Mesodermal cell (in vitro differentiated cells): ENCODE measurements at regions not wholly inside any gene's neighbourhood (a gene's known extent, or its start where the extent isn't known, plus 50 kb on each side); places are given as distances from the start of the nearest gene placed in this dataset.

Source experiments
- H3K27ac ChIP-seq: 2 replicates; pipeline ENCODE4 v1.7.0; 2013; ENCODE audit warnings: mild to moderate bottlenecking, low read depth, low read length, moderate library complexity; ENCODE audit not compliant: severe bottlenecking
- H3K36me3 ChIP-seq: 2 replicates; pipeline ENCODE4 v1.7.1; 2013; ENCODE audit warnings: mild to moderate bottlenecking, low read length, moderate library complexity; ENCODE audit not compliant: control insufficient read depth, insufficient read depth
- H3K4me1 ChIP-seq: one replicate; pipeline ENCODE4 v1.7.1; 2013; ENCODE audit warnings: mild to moderate bottlenecking, low read length; ENCODE audit not compliant: insufficient read depth, control insufficient read depth, poor library complexity, severe bottlenecking
- H3K4me3 ChIP-seq: 2 replicates; pipeline ENCODE4 v1.7.0; 2013; ENCODE audit warnings: low read length, control low read depth, mild to moderate bottlenecking; ENCODE audit not compliant: insufficient read depth, poor library complexity, severe bottlenecking; ENCODE audit errors: extremely low read depth
- H3K9me3 ChIP-seq: 2 replicates; pipeline ENCODE4 v1.7.1; 2013; ENCODE audit warnings: mild to moderate bottlenecking, low read length, moderate library complexity; ENCODE audit not compliant: control insufficient read depth
- WGBS, 2 experiments: methylation state at CpG; one replicate each; pipeline ENCODE4 v1.1.5; 2013; ENCODE audit warnings: missing lambda C conversion rate in 2 of 2; ENCODE audit not compliant: insufficient coverage in 2 of 2; 5-methylcytosine and 5-hydroxymethylcytosine counted together

GRCh38 chr21:15241997-15242736 is 177.4 kb upstream of the NRIP1 start:
- Histone ChIP-seq H3K27ac (no peak overlapping the region), H3K4me1 (no peaks in the 10 kb centered on the region), H3K4me3 (no peak overlapping the region), H3K9me3 (no peaks in the 10 kb centered on the region), H3K36me3 (no peaks in the 10 kb centered on the region)
- 14 to 40% methylated on average over 1 to 2 of the region's 2 CpGs for WGBS, 2 experiments

GRCh38 chr21:15242906-15243305 is 178.1 kb upstream of the NRIP1 start:
- H3K9me3 ChIP-seq: no peaks in the 10 kb centered on the region
- H3K36me3 ChIP-seq: no peaks in the 10 kb centered on the region
- no peaks in the 10 kb centered on the region for H3K4me1 ChIP-seq
- no peak overlapping the region for H3K4me3 ChIP-seq
- no peak overlapping the region for H3K27ac ChIP-seq

GRCh38 chr21:15243406-15243805 is 178.6 kb upstream of the NRIP1 start:
- Histone ChIP-seq H3K9me3 (no peaks in the 10 kb centered on the region), H3K4me1 (no peaks in the 10 kb centered on the region), H3K36me3 (no peaks in the 10 kb centered on the region), H3K27ac (no peak overlapping the region), H3K4me3 (no peak overlapping the region)
- 85 to 93% methylated on average over 4 to 6 of the region's 6 CpGs for WGBS, 2 experiments

GRCh38 chr21:15247613-15248012 is 182.8 kb upstream of the NRIP1 start:
- Histone ChIP-seq H3K4me1 (no peaks in the 10 kb centered on the region), H3K27ac (no peak overlapping the region), H3K4me3 (no peak overlapping the region), H3K9me3 (no peaks in the 10 kb centered on the region), H3K36me3 (no peaks in the 10 kb centered on the region)
- 100% methylated on average over 1 of the region's 2 CpGs for WGBS, 2 experiments

GRCh38 chr21:15249285-15249993 is 184.6 kb upstream of the NRIP1 start:
- no peak overlapping the region for H3K27ac ChIP-seq
- H3K9me3 ChIP-seq: no peaks in the 10 kb centered on the region
- 88 to 89% methylated on average over 5 to 6 of the region's 6 CpGs for WGBS, 2 experiments
- H3K36me3 ChIP-seq: no peaks in the 10 kb centered on the region
- no peaks in the 10 kb centered on the region for H3K4me1 ChIP-seq
- no peak overlapping the region for H3K4me3 ChIP-seq

- 75% methylated on average over 1 of the region's 2 CpGs; no CpG with 5 or more reads in 1 of the 2 experiments for WGBS, 2 experiments
- H3K36me3 ChIP-seq: no peaks in the 10 kb centered on the region
- no peaks in the 10 kb centered on the region for H3K4me1 ChIP-seq
- no peaks in the 10 kb centered on the region for H3K9me3 ChIP-seq
- no peak overlapping the region for H3K4me3 ChIP-seq
- no peak overlapping the region for H3K27ac ChIP-seq
These were observed 185.6 kb upstream of the NRIP1 start for GRCh38 chr21:15250384-15250783.

GRCh38 chr21:15252431-15252830 is 187.6 kb upstream of the NRIP1 start:
- WGBS, 2 experiments: 73 to 81% methylated on average over 2 of the region's 3 CpGs
- no peaks in the 10 kb centered on the region for H3K9me3 ChIP-seq

GRCh38 chr21:15254111-15254510 is 189.3 kb upstream of the NRIP1 start:
- no peak overlapping the region for H3K27ac ChIP-seq
- H3K9me3 ChIP-seq: no peaks in the 10 kb centered on the region
- no peaks in the 10 kb centered on the region for H3K4me1 ChIP-seq
- WGBS, 2 experiments: 85 to 96% methylated on average over 3 to 4 of the region's 4 CpGs
- no peak overlapping the region for H3K4me3 ChIP-seq
- H3K36me3 ChIP-seq: no peaks in the 10 kb centered on the region

More at GRCh38 chr21:15252431-15252830, 187.6 kb upstream of the NRIP1 start:
- Histone ChIP-seq H3K4me1 (no peaks in the 10 kb centered on the region), H3K4me3 (no peak overlapping the region), H3K27ac (no peak overlapping the region), H3K36me3 (no peaks in the 10 kb centered on the region)

- no peak overlapping the region for H3K4me3 ChIP-seq
- WGBS, 2 experiments: 96% methylated on average over 4 of the region's 7 CpGs; no CpG with 5 or more reads in 1 of the 2 experiments
- no peak overlapping the region for H3K27ac ChIP-seq
- no peaks in the 10 kb centered on the region for H3K36me3 ChIP-seq
- no peaks in the 10 kb centered on the region for H3K9me3 ChIP-seq
- no peaks in the 10 kb centered on the region for H3K4me1 ChIP-seq
These were observed 190.5 kb upstream of the NRIP1 start for GRCh38 chr21:15255261-15255660.

- no peak overlapping the region for H3K27ac ChIP-seq
- no peaks in the 10 kb centered on the region for H3K36me3 ChIP-seq
- no peaks in the 10 kb centered on the region for H3K4me1 ChIP-seq
- H3K4me3 ChIP-seq: no peak overlapping the region
- H3K9me3 ChIP-seq: no peaks in the 10 kb centered on the region
These were observed 191.0 kb upstream of the NRIP1 start for GRCh38 chr21:15255763-15256162.

- no peaks in the 10 kb centered on the region for H3K36me3 ChIP-seq
- H3K9me3 ChIP-seq: no peaks in the 10 kb centered on the region
- no peaks in the 10 kb centered on the region for H3K4me1 ChIP-seq
- no peak overlapping the region for H3K4me3 ChIP-seq
- no peak overlapping the region for H3K27ac ChIP-seq
These were observed 192.2 kb upstream of the NRIP1 start for GRCh38 chr21:15256996-15257395.
